ENCODE measurements at regions not wholly inside any gene's neighbourhood (a gene's known extent, or its start where the extent isn't known, plus 50 kb on each side); places are given as distances from the start of the nearest gene placed in this dataset.

DNA sequence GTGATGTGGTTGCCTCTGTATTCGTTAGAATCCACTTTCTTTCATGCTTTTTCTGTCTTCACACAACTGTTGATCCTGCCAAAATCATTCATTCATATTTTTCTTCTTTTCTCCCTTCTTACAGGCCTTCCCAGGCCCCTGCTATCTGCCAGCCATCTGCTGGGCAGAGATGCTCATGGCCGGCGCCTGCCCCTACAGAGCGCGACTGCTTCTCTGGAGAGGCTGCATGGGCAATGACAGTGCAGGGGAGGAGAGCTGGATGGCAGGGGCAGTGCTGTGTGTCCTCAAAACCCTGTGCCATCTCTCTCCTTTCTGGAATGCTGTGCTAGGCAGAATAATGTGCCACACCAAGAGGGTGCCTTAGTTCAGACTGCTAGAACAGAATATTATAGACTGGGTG is 125.2 kb downstream of the INHBB start:
- DNase-seq (ENCODE audit: low spot score): no peak
- ChIA-PET CTCF (no interaction called here), POLR2A (ENCODE audit: low non-redundant PET) (no interaction called here)
- H3K9me3 ChIP-seq (ENCODE audit: low read depth, low read length, poor library complexity, severe bottlenecking): no peaks in the 10 kb centered on the region
- no peak overlapping the region for H3K4me3 ChIP-seq (ENCODE audit: low read depth, low read length, poor library complexity, severe bottlenecking)
- intact Hi-C loops (cut with micrococcal nuclease; ENCODE audit: unreplicated experiment): no loop called here
- no peaks in the 10 kb centered on the region for H3K4me1 ChIP-seq (ENCODE audit: insufficient read depth, low read length, poor library complexity, severe bottlenecking)
- TF ChIP-seq, protein P1, sequence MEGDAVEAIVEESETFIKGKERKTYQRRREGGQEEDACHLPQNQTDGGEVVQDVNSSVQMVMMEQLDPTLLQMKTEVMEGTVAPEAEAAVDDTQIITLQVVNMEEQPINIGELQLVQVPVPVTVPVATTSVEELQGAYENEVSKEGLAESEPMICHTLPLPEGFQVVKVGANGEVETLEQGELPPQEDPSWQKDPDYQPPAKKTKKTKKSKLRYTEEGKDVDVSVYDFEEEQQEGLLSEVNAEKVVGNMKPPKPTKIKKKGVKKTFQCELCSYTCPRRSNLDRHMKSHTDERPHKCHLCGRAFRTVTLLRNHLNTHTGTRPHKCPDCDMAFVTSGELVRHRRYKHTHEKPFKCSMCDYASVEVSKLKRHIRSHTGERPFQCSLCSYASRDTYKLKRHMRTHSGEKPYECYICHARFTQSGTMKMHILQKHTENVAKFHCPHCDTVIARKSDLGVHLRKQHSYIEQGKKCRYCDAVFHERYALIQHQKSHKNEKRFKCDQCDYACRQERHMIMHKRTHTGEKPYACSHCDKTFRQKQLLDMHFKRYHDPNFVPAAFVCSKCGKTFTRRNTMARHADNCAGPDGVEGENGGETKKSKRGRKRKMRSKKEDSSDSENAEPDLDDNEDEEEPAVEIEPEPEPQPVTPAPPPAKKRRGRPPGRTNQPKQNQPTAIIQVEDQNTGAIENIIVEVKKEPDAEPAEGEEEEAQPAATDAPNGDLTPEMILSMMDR (conservative IDR thresholded peaks at IDR 0.05; ENCODE audit: low read depth, low read length): no peak
- no peak for TF ChIP-seq EZH2 (IDR thresholded peaks at IDR 0.05; ENCODE audit: borderline replicate concordance, low read depth, low read length, poor library complexity, severe bottlenecking)
- no peaks in the 10 kb centered on the region for H3K27me3 ChIP-seq (replicated peaks; ENCODE audit: insufficient read depth, low read depth, low read length, poor library complexity)
- no peaks in the 10 kb centered on the region for H3K36me3 ChIP-seq (ENCODE audit: insufficient read depth, low read length, poor library complexity, severe bottlenecking)
- BruUV-seq (replicated peaks): no TSS peak
- H3K27ac ChIP-seq (ENCODE audit: low read depth, low read length, poor library complexity, severe bottlenecking): no peak overlapping the region

DNA sequence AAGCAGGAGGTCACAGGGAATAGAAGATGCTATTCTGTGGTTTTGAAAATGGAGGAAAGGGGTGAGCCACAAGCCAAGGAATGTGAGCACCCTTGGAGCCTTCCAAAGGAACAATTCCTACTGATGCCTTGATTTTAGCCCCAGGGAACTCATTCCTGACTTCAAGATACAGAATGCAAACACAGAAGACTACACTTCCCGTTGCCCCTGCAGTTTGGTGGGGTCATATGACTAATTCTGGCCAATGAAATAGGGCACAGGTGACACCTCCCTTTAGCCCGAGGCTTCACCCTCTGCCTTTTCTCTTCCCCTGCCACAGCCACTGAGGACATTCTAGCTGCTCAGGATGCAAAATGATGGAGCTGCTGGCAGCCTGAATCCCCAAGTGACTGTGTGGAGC is 126.1 kb downstream of the INHBB start:
- DNase-seq (ENCODE audit: low spot score): no peak
- no TSS peak for BruUV-seq (replicated peaks)
- Histone ChIP-seq H3K4me1 (ENCODE audit: insufficient read depth, low read length, poor library complexity, severe bottlenecking) (no peaks in the 10 kb centered on the region), H3K4me3 (ENCODE audit: low read depth, low read length, poor library complexity, severe bottlenecking) (no peak overlapping the region), H3K27me3 (replicated peaks; ENCODE audit: insufficient read depth, low read depth, low read length, poor library complexity) (no peaks in the 10 kb centered on the region), H3K27ac (ENCODE audit: low read depth, low read length, poor library complexity, severe bottlenecking) (no peak overlapping the region), H3K9me3 (ENCODE audit: low read depth, low read length, poor library complexity, severe bottlenecking) (no peaks in the 10 kb centered on the region), H3K36me3 (ENCODE audit: insufficient read depth, low read length, poor library complexity, severe bottlenecking) (no peaks in the 10 kb centered on the region)
- ChIA-PET POLR2A (ENCODE audit: low non-redundant PET) (no interaction called here), CTCF (no interaction called here)
- intact Hi-C loops (cut with micrococcal nuclease; ENCODE audit: unreplicated experiment): no loop called here
- no peak for TF ChIP-seq EZH2 (IDR thresholded peaks at IDR 0.05; ENCODE audit: borderline replicate concordance, low read depth, low read length, poor library complexity, severe bottlenecking)
- TF ChIP-seq, protein P1 (conservative IDR thresholded peaks at IDR 0.05; ENCODE audit: low read depth, low read length): no peak

- Histone ChIP-seq H3K27ac (ENCODE audit: low read depth, low read length, poor library complexity, severe bottlenecking) (no peak overlapping the region), H3K4me1 (ENCODE audit: insufficient read depth, low read length, poor library complexity, severe bottlenecking) (no peaks in the 10 kb centered on the region), H3K27me3 (replicated peaks; ENCODE audit: insufficient read depth, low read depth, low read length, poor library complexity) (no peaks in the 10 kb centered on the region), H3K36me3 (ENCODE audit: insufficient read depth, low read length, poor library complexity, severe bottlenecking) (no peaks in the 10 kb centered on the region), H3K4me3 (ENCODE audit: low read depth, low read length, poor library complexity, severe bottlenecking) (no peak overlapping the region), H3K9me3 (ENCODE audit: low read depth, low read length, poor library complexity, severe bottlenecking) (no peaks in the 10 kb centered on the region)
- no peak for DNase-seq (ENCODE audit: low spot score)
- CTCF ChIA-PET: no interaction called here
- TF ChIP-seq, protein P1 (conservative IDR thresholded peaks at IDR 0.05; ENCODE audit: low read depth, low read length): no peak
- intact Hi-C loops (cut with micrococcal nuclease; ENCODE audit: unreplicated experiment): no loop called here
- POLR2A ChIA-PET (ENCODE audit: low non-redundant PET): no interaction called here
- no TSS peak for BruUV-seq (replicated peaks)
Measured at GRCh38 chr2:120472891-120473309, 127.0 kb downstream of the INHBB start.
